ENCODE measurements at regions not wholly inside any gene's neighbourhood (a gene's known extent, or its start where the extent isn't known, plus 50 kb on each side); places are given as distances from the start of the nearest gene placed in this dataset.

DNA sequence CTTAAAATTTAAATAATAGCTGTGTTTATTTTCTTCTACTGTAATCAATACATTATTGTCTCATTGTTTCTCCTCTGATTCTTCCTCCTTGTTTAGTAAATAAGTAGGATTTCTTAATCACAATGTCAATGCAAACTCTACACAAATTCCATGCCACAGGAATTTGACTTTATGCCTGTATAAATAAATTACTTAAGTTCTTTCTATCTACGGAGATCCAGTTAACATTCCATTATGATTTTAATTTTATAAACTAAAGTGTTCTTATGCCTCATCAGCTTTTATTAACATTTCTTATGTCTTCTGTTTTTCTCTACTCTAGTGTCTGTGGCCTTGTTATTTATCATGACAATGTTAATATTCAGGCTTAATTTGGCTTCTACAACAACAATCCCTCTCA is 1169.2 kb downstream of the GRIK2 start:
- H3K27me3 ChIP-seq (replicated peaks) = no peaks in the 10 kb centered on the region
- DNase-seq (ENCODE audit: low read depth in 1 of 2, low spot score in 2 of 2) = no peak
- H3K27ac ChIP-seq = no peak overlapping the region
- H3K4me3 ChIP-seq = no peak overlapping the region
- peaks cover 2% of the 10 kb centered on the region; the same call in 1 of the 2 replicates for H3K9me3 ChIP-seq (replicated peaks)
- H3K36me3 ChIP-seq = no peaks in the 10 kb centered on the region
- no peaks in the 10 kb centered on the region for H3K4me1 ChIP-seq (replicated peaks)

- Histone ChIP-seq H3K9me3 (replicated peaks) (no peaks in the 10 kb centered on the region), H3K27me3 (replicated peaks) (no peaks in the 10 kb centered on the region), H3K27ac (no peak overlapping the region), H3K4me3 (no peak overlapping the region), H3K4me1 (replicated peaks) (no peaks in the 10 kb centered on the region), H3K36me3 (no peaks in the 10 kb centered on the region)
- DNase-seq (ENCODE audit: low read depth in 1 of 2, low spot score in 2 of 2) = no peak
Measured at GRCh38 chr6:102553214-102553613, 1159.7 kb downstream of the GRIK2 start.

GRCh38 chr6:102549221-102549874 is 1155.8 kb downstream of the GRIK2 start:
- no peak overlapping the region for H3K4me3 ChIP-seq
- H3K27ac ChIP-seq = no peak overlapping the region
- no peaks in the 10 kb centered on the region for H3K4me1 ChIP-seq (replicated peaks)
- H3K9me3 ChIP-seq (replicated peaks) = no peaks in the 10 kb centered on the region; the same call in 1 of the 2 replicates
- no peaks in the 10 kb centered on the region for H3K36me3 ChIP-seq
- no peaks in the 10 kb centered on the region for H3K27me3 ChIP-seq (replicated peaks)
- DNase-seq (ENCODE audit: low read depth in 1 of 2, low spot score in 2 of 2) = no peak

DNA sequence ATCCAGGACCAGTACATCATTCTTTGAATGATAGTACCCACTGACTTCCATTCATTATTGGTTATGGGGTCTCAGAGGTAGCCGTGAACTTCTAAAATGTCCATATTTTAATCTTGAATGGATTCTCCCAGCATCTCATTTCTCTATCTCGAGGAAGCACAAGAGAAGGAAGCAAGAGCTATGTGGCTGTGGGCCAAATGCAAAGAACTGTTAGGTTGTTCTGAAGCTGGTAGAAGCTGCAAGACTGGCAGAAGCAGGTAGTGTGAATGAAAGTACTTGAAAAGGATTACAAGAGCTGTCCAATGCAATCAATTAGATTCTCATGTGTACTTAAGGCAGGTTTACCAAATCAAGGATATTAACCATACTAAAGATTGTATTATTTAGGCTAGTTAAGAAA is 1131.8 kb downstream of the GRIK2 start:
- Histone ChIP-seq H3K9me3 (replicated peaks) (no peaks in the 10 kb centered on the region), H3K36me3 (no peaks in the 10 kb centered on the region), H3K27ac (no peak overlapping the region), H3K4me3 (no peak overlapping the region), H3K4me1 (replicated peaks) (no peaks in the 10 kb centered on the region), H3K27me3 (replicated peaks) (no peaks in the 10 kb centered on the region)
- no peak for DNase-seq (ENCODE audit: low read depth in 1 of 2, low spot score in 2 of 2)

- Histone ChIP-seq H3K4me3 (no peak overlapping the region), H3K9me3 (replicated peaks) (no peaks in the 10 kb centered on the region), H3K27me3 (replicated peaks) (no peaks in the 10 kb centered on the region), H3K27ac (no peak overlapping the region), H3K36me3 (no peaks in the 10 kb centered on the region), H3K4me1 (replicated peaks) (no peaks in the 10 kb centered on the region)
- no peak for DNase-seq (ENCODE audit: low read depth in 1 of 2, low spot score in 2 of 2)
Measured at GRCh38 chr6:102520966-102521365, 1127.5 kb downstream of the GRIK2 start.

DNA sequence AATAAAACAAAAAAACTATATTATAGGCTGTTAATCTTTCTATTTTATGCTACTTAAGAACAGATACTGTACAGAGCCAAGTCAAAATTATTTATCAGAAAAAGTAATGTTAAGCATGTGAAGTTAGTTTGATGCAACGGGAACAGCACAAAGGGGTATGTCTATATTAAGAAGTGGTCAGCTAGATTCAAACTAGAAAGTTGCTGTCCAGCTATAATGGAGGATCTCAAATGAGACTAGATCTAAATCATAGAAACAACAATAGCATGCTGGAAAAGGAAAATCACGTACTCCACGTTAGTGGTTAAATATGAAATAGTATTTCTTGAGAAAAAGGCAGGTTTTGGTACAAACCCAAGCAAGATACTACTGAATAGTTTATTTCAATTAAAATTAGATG is 1124.0 kb downstream of the GRIK2 start:
- Histone ChIP-seq H3K36me3 (no peaks in the 10 kb centered on the region), H3K4me1 (replicated peaks) (no peaks in the 10 kb centered on the region), H3K27ac (no peak overlapping the region), H3K9me3 (replicated peaks) (no peaks in the 10 kb centered on the region), H3K4me3 (no peak overlapping the region), H3K27me3 (replicated peaks) (no peaks in the 10 kb centered on the region)
- DNase-seq (ENCODE audit: low read depth in 1 of 2, low spot score in 2 of 2) = no peak

GRCh38 chr6:102501615-102502014 is 1108.1 kb downstream of the GRIK2 start:
- H3K9me3 ChIP-seq (replicated peaks) = no peaks in the 10 kb centered on the region

GRCh38 chr6:102494808-102495207 is 1101.3 kb downstream of the GRIK2 start:
- H3K36me3 ChIP-seq = no peaks in the 10 kb centered on the region
- no peak overlapping the region for H3K27ac ChIP-seq
- H3K4me1 ChIP-seq (replicated peaks) = peaks cover under 1% of the 10 kb centered on the region; the same call in 1 of the 2 replicates
- no peaks in the 10 kb centered on the region for H3K27me3 ChIP-seq (replicated peaks)
- no peak overlapping the region for H3K4me3 ChIP-seq
- H3K9me3 ChIP-seq (replicated peaks) = no peaks in the 10 kb centered on the region
- DNase-seq (ENCODE audit: low read depth in 1 of 2, low spot score in 2 of 2) = no peak

More at GRCh38 chr6:102501615-102502014, 1108.1 kb downstream of the GRIK2 start:
- Histone ChIP-seq H3K36me3 (no peaks in the 10 kb centered on the region), H3K27ac (no peak overlapping the region), H3K27me3 (replicated peaks) (no peaks in the 10 kb centered on the region), H3K4me1 (replicated peaks) (peaks cover 3% of the 10 kb centered on the region; the same call in 1 of the 2 replicates), H3K4me3 (no peak overlapping the region)
- DNase-seq (ENCODE audit: low read depth in 1 of 2, low spot score in 2 of 2) = no peak

DNA sequence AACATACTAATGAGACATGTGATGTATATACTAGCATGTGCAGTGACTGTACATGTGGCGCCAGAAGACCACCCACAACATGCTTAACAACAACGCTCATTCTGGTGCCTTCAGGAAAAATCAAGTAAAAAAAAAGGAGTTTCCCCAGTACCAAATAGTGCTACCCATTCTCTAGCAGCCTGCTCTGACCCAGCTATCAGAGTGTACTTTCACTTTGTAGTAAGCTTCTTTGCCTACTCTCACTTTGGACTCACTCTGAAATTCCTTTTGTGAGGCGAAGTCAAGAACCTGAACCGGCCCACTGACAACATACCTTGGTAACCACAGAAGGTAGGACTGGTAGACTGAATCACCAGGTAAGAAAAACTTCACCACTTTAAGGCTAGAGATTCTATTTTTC is 1100.0 kb downstream of the GRIK2 start:
- H3K36me3 ChIP-seq = no peaks in the 10 kb centered on the region
- H3K27ac ChIP-seq = no peak overlapping the region
- no peaks in the 10 kb centered on the region for H3K27me3 ChIP-seq (replicated peaks)
- no peaks in the 10 kb centered on the region for H3K9me3 ChIP-seq (replicated peaks)
- no peak for DNase-seq (ENCODE audit: low read depth in 1 of 2, low spot score in 2 of 2)
- H3K4me3 ChIP-seq = no peak overlapping the region
- H3K4me1 ChIP-seq (replicated peaks) = no peaks in the 10 kb centered on the region

DNA sequence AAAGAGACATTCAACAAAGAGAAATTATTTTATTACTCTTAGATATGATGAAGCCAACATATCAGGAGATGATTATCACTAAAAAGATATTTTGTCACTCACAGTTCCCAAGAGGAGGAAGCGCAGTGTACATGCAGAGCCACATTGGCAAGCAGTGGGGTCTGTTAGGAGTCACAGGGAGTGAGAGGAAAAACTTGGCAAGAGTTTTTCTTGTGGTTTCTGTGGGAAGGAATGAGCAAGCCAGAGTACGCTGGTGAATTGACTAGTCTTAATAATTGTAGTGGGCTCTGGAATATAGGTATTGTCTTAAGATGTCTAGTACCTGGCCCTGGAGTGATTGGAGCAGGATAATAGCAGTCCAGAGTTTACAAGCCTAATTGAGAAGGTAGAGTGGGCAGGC is 1095.2 kb downstream of the GRIK2 start:
- Histone ChIP-seq H3K4me3 (no peak overlapping the region), H3K9me3 (replicated peaks) (no peaks in the 10 kb centered on the region; the same call in 1 of the 2 replicates), H3K36me3 (no peaks in the 10 kb centered on the region), H3K27ac (no peak overlapping the region), H3K4me1 (replicated peaks) (no peaks in the 10 kb centered on the region), H3K27me3 (replicated peaks) (no peaks in the 10 kb centered on the region)
- DNase-seq (ENCODE audit: low read depth in 1 of 2, low spot score in 2 of 2) = peak in 1 of 2 experiments; percentile 4

- H3K9me3 ChIP-seq (replicated peaks) = no peaks in the 10 kb centered on the region; the same call in 1 of the 2 replicates
- no peak overlapping the region for H3K4me3 ChIP-seq
- no peaks in the 10 kb centered on the region for H3K4me1 ChIP-seq (replicated peaks)
- H3K27me3 ChIP-seq (replicated peaks) = no peaks in the 10 kb centered on the region
- H3K36me3 ChIP-seq = no peaks in the 10 kb centered on the region
- H3K27ac ChIP-seq = no peak overlapping the region
- DNase-seq (ENCODE audit: low read depth in 1 of 2, low spot score in 2 of 2) = no peak
Measured at GRCh38 chr6:102485480-102485879, 1092.0 kb downstream of the GRIK2 start.

- no peak overlapping the region for H3K4me3 ChIP-seq
- no peak for DNase-seq (ENCODE audit: low read depth in 1 of 2, low spot score in 2 of 2)
Measured at GRCh38 chr6:102474041-102474807, 1080.7 kb downstream of the GRIK2 start.

DNA sequence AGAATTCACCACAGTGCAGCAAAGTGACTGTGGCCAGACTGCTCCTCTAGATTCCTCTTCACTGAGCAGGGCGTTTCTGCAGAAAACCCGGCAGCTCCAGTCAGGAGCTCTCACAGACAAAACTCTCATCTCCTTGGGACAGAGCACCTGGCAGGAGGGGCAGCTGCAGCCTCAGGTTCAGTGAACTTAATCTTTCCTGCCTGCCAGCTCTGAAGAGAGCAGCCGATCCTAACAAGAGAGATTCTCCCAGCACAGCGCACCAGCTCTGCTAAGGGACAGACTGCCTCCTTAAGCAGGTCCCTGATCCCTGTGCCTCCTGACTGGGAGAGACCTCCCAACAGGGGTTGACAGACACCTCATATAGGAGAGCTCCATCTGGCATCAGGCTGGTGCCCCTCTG is 1065.5 kb downstream of the GRIK2 start:
- Histone ChIP-seq H3K27ac (no peak overlapping the region), H3K9me3 (replicated peaks) (0 out of 2 replicates have a peak, but pooled peaks cover 2% of the 10 kb centered on the region), H3K4me1 (replicated peaks) (no peaks in the 10 kb centered on the region), H3K36me3 (no peaks in the 10 kb centered on the region), H3K27me3 (replicated peaks) (no peaks in the 10 kb centered on the region), H3K4me3 (no peak overlapping the region)
- no peak for DNase-seq (ENCODE audit: low read depth in 1 of 2, low spot score in 2 of 2)

More at GRCh38 chr6:102474041-102474807, 1080.7 kb downstream of the GRIK2 start:
- no peaks in the 10 kb centered on the region for H3K36me3 ChIP-seq
- no peak overlapping the region for H3K27ac ChIP-seq
- H3K9me3 ChIP-seq (replicated peaks) = no peaks in the 10 kb centered on the region
- no peaks in the 10 kb centered on the region for H3K4me1 ChIP-seq (replicated peaks)
- no peaks in the 10 kb centered on the region; the same call in 1 of the 2 replicates for H3K27me3 ChIP-seq (replicated peaks)

GRCh38 chr6:102438171-102438570 is 1044.7 kb downstream of the GRIK2 start:
- H3K27ac ChIP-seq = no peak overlapping the region
- no peaks in the 10 kb centered on the region for H3K4me1 ChIP-seq (replicated peaks)
- H3K4me3 ChIP-seq = no peak overlapping the region
- DNase-seq (ENCODE audit: low read depth in 1 of 2, low spot score in 2 of 2) = no peak
- no peaks in the 10 kb centered on the region for H3K9me3 ChIP-seq (replicated peaks)
- no peaks in the 10 kb centered on the region for H3K36me3 ChIP-seq
- H3K27me3 ChIP-seq (replicated peaks) = no peaks in the 10 kb centered on the region

All from SJSA1 (cell line).